MM.1S (cell line): ENCODE measurements at regions not wholly inside any gene's neighbourhood (a gene's known extent, or its start where the extent isn't known, plus 50 kb on each side); places are given as distances from the start of the nearest gene placed in this dataset.

Experiments used
- CTCF ChIP-seq: fragments of 300-600 bp; sonication (generic); IDR thresholded peaks from 2 replicates; pipeline ENCODE4 v1.5.1; 2016; ENCODE audit warnings: antibody characterized with exemption, low read length, mixed read lengths
- EZH2 ChIP-seq: fragments of 300-600 bp; sonication (generic); optimal IDR thresholded peaks from 2 replicates; pipeline ENCODE3; 2017; ENCODE audit warnings: low read depth, mild to moderate bottlenecking, antibody characterized with exemption, low read length, mixed read lengths
- EZH2phosphoT487 ChIP-seq: fragments of 300-600 bp; sonication (generic); IDR thresholded peaks from 2 replicates; pipeline ENCODE4 v1.6.1; 2018; ENCODE audit warnings: antibody characterized with exemption, low read length

- TF ChIP-seq CTCF, result no peak
- TF ChIP-seq EZH2phosphoT487, result no peak
- TF ChIP-seq EZH2, result no peak
These were observed 287.8 kb upstream of the CDYL start for GRCh38 chr6:4488389-4488788.
